ENCODE measurements at regions not wholly inside any gene's neighbourhood (a gene's known extent, or its start where the extent isn't known, plus 50 kb on each side); places are given as distances from the start of the nearest gene placed in this dataset.

- peaks cover 10% of the 10 kb centered on the region; the same call in 1 of the 2 replicates for H3K27me3 ChIP-seq
- TF ChIP-seq CTCF (IDR thresholded peaks at IDR 0.05; ENCODE audit: low read depth, low read length) = no peak
- H3K9me3 ChIP-seq = no peaks in the 10 kb centered on the region
- no peak overlapping the region for H3K4me3 ChIP-seq (ENCODE audit: low read depth, low read length)
- no peaks in the 10 kb centered on the region for H3K36me3 ChIP-seq
- no peaks in the 10 kb centered on the region for H3K4me1 ChIP-seq
- DNase-seq = no peak
Observed at GRCh38 chr1:90104941-90105538, 110.1 kb downstream of the ZNF326 start.

DNA sequence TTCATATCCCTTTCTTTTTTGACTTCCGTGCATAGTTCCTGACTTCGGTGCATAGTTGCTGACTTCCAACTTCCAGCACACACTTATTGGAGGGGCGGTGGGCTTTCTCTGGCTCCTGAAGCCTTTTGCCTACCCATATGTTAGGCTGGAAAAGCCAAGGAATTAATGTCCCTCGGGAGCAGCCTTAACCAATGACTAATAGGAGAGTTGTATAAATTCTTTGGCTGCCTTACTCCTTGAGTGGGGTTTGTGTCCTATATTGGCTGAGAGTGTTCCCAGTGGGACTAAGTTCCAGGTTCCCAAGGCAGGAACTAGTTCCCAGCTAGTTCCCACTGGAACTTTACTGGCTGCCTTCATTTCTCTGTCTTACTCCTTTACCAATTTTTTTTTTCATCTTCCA is 105.7 kb downstream of the ZNF326 start:
- Histone ChIP-seq H3K9me3 (no peaks in the 10 kb centered on the region), H3K27me3 (no peaks in the 10 kb centered on the region), H3K36me3 (no peaks in the 10 kb centered on the region), H3K4me3 (ENCODE audit: low read depth, low read length) (no peak overlapping the region), H3K4me1 (no peaks in the 10 kb centered on the region)
- no peak for TF ChIP-seq CTCF (IDR thresholded peaks at IDR 0.05; ENCODE audit: low read depth, low read length)
- no peak for DNase-seq

GRCh38 chr1:90092441-90092840 is 97.5 kb downstream of the ZNF326 start:
- Histone ChIP-seq H3K27me3 (no peaks in the 10 kb centered on the region), H3K9me3 (no peaks in the 10 kb centered on the region), H3K4me3 (ENCODE audit: low read depth, low read length) (no peak overlapping the region), H3K4me1 (no peaks in the 10 kb centered on the region), H3K36me3 (no peaks in the 10 kb centered on the region)
- no peak for TF ChIP-seq CTCF (IDR thresholded peaks at IDR 0.05; ENCODE audit: low read depth, low read length)
- DNase-seq = no peak

Data from BE2C (cell line).